ENCODE measurements at regions not wholly inside any gene's neighbourhood (a gene's known extent, or its start where the extent isn't known, plus 50 kb on each side); places are given as distances from the start of the nearest gene placed in this dataset.
"Not testable (repeated sequence)": the region's sequence is repeated elsewhere in the genome, so short reads cannot be mapped to it uniquely, and the experiment has no call there.

DNA sequence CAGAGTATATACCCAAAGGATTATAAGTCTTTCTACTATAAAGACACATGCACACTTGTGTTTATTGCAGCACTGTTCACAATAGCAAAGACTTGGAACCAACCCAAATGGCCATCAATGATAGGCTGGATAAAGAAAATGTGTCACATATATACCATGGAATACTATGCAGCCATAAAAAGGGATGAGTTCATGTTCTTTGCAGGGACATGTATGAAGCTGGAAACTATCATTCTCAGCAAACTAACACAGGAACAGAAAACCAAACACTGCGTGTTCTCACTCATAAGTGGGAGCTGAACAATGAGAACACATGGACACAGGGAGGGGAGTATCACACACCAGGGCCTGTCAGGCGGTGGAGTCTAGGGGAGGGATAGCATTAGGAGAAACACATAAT is 281.7 kb upstream of the MEF2C start:
- TF ChIP-seq CTCF (conservative IDR thresholded peaks at IDR 0.05; ENCODE audit: low read depth, low read length); EZH2phosphoT487 (IDR thresholded peaks at IDR 0.05; ENCODE audit: borderline replicate concordance, low read length); EZH2 (IDR thresholded peaks at IDR 0.05; ENCODE audit: low read length, unreplicated experiment): not testable (repeated sequence)

All from PC-3 (cell line).